Endothelial cell of umbilical vein (primary cell): ENCODE measurements at regions not wholly inside any gene's neighbourhood (a gene's known extent, or its start where the extent isn't known, plus 50 kb on each side); places are given as distances from the start of the nearest gene placed in this dataset.

ENCODE experiments used
- CTCF ChIP-seq, 2 donors: IDR thresholded peaks; 1 replicate in 1 of 2; 2 replicates in 1 of 2; pipeline ENCODE4 v1.5.1; 2011; ENCODE audit warnings: low read length in 2 of 2, mild to moderate bottlenecking in 2 of 2, moderate library complexity in 2 of 2, control low read depth in 1 of 2, inconsistent platforms in 1 of 2, low read depth in 1 of 2; ENCODE audit not compliant: insufficient read depth in 1 of 2; ENCODE audit errors: extremely low read depth in 1 of 2
- EZH2 ChIP-seq: IDR thresholded peaks from 2 replicates; pipeline ENCODE4 v1.6.1; 2012; ENCODE audit warnings: borderline replicate concordance, low read depth, mild to moderate bottlenecking, moderate library complexity, low read length, inconsistent platforms; ENCODE audit not compliant: severe bottlenecking
- FOS ChIP-seq: IDR thresholded peaks from 2 replicates; pipeline ENCODE4 v1.6.1; 2011; ENCODE audit warnings: mild to moderate bottlenecking, low read length, moderate library complexity, borderline replicate concordance; ENCODE audit not compliant: insufficient read depth
- GATA2 ChIP-seq: IDR thresholded peaks from 2 replicates; pipeline ENCODE4 v1.7.0; 2011; ENCODE audit warnings: low read depth, mild to moderate bottlenecking, moderate library complexity, mixed read lengths, low read length; ENCODE audit not compliant: insufficient read length, insufficient read depth
- MAX ChIP-seq: IDR thresholded peaks from 2 replicates; pipeline ENCODE4 v1.6.1; 2011; ENCODE audit not compliant: insufficient read depth, insufficient read length
- MYC ChIP-seq: IDR thresholded peaks from one replicate; pipeline ENCODE4 v1.6.1; 2011; ENCODE audit warnings: mild to moderate bottlenecking, low read depth, low read length
- POLR2A ChIP-seq: IDR thresholded peaks from 2 replicates; pipeline ENCODE4 v1.6.1; 2012; ENCODE audit warnings: low read depth, mild to moderate bottlenecking, control low read depth, low read length
- POLR2AphosphoS5 ChIP-seq: IDR thresholded peaks from 2 replicates; pipeline ENCODE4 v1.6.1; 2012; ENCODE audit warnings: low read depth, mild to moderate bottlenecking, control low read depth, low read length, moderate library complexity; ENCODE audit not compliant: insufficient read depth

GRCh38 chr16:61233713-61234112 is 802.5 kb downstream of the CDH8 start:
- TF ChIP-seq EZH2 (no peak), POLR2A (no peak), CTCF (IDR thresholded peaks at IDR 0.05; ENCODE audit: extremely low read depth in 1 of 2, insufficient read depth in 1 of 2, low read depth in 1 of 2, low read length in 2 of 2) (no peak), MYC (no peak), GATA2 (no peak), MAX (no peak), POLR2AphosphoS5 (no peak), FOS (no peak)
